ENCODE measurements at regions not wholly inside any gene's neighbourhood (a gene's known extent, or its start where the extent isn't known, plus 50 kb on each side); places are given as distances from the start of the nearest gene placed in this dataset.
A peak's percentile ranks its signal among the peaks of the same experiment; 100 is the strongest.

DNA sequence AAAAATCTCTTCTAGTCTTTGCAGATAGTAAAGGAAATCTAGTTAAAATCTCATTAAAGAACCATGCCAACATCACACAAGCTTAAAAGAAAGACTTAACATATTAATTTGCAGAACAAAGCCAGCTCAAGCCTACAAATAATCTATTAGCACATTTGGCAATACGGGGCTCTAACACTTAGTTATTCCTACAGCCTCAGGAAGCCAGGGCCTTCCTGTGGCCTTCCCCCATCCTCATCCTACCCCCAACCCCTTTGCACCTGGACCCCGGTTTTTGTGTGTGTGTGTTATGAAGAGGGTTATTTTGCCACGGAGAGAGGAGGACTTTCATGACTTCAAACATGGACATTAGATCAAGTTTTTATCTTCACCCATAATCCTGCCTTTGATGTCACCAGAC lies 64.6 kb downstream of the FOXB2 start:
- DNase-seq = no peak

DNA sequence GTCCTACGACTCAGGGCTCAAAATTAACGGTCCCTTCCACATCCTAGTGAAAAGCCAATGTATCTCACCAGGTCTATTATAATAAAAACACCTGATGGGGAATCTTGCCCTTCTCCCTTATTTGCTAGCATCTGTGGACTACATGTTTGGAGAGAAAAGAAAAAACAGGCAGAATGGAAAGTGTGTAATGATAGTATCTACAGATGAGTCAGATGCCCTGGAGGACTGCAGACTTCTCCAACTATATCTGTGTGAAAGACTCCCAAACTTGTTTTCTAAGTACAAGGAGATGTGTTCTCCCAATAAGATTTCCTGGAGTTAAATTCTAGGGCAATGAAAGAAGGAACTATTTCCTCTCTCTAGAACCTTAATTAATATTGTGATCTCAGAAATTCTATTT lies 66.0 kb downstream of the FOXB2 start:
- no peak for DNase-seq

DNA sequence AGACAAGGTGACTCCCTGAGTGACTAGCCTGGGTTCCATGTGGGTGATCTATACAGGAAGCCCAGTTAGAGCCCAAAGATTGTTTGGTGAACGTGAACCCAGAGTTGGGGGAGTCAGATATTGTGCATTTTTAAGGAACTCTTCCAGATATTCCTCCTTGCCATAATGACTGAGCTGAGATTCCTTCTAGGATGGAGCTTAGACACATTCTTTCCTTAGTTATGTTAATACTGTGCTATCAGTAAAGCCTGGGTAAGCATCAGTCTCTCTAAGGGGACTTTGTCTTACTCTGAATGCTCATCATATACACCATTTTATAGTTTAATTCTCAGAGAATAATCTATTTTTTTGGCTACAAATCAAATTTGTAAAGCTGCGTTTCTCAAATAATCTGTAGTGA lies 68.1 kb downstream of the FOXB2 start:
- no peak for DNase-seq

- no peak for DNase-seq
Measured at GRCh38 chr9:77092536-77092935, 73.1 kb downstream of the FOXB2 start.

DNA sequence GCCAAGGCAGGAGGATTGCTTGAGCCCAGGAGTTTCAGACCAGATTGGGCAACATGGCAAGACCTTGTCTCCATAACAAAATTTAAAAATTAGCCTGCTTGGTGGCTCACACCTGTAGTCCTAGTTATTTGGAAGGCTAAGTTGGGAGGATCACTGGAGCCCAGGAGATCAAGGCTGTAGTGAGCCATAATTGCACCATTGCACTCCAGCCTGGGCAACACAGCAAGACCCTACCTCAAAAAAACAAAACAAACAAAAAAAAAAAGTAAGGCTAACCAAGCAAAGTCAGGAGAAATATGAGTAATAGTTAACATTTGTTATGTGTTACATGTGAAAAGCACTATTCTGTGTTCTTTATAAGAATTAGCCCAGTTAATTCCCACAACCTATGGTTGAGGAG lies 74.7 kb downstream of the FOXB2 start:
- DNase-seq = no peak

GRCh38 chr9:77097335-77097734 lies 77.9 kb downstream of the FOXB2 start:
- no peak for DNase-seq

DNA sequence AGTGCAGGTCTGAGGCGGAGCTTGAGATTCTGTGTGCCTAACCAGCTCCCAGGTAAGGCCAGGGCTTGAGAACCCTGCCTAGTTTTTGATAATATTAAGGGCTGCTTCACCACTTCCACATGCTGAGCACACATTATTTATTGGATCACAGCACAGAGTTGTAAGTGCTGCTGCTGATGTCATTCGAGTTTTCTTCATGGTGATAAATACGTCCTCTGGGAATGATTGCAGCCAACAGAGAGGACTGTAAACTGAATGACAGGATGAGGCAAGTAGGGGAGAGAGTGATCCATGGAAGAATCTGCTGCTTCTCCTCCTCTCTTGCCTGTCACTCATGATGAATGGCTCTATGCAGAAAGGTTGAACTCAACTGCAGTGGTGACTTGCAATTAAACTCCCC lies 77.9 kb upstream of the VPS13A start:
- no peak for DNase-seq

DNA sequence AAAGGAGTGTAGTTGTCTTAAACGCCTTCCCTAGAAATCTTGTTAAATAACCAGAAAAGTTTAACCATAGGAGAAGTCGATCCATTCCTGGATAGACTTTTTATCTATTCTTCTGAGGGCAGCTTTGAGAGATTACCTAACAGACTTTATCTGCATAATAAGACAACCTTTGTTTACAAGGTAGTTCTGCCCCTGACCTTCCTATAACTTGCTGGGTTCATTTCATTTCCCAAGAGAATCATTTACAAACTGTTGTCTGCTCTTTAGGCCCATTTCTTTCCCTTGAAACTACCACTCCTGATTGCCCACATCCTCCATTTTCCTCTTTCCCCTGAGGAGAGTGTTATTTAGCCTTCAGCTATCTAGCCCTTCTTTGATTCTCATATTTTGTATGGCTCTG lies 65.9 kb upstream of the VPS13A start:
- DNase-seq = no peak

GRCh38 chr9:77125665-77126064 lies 51.7 kb upstream of the VPS13A start:
- DNase-seq = peak in 1 of 2 experiments; percentile 0

DNA sequence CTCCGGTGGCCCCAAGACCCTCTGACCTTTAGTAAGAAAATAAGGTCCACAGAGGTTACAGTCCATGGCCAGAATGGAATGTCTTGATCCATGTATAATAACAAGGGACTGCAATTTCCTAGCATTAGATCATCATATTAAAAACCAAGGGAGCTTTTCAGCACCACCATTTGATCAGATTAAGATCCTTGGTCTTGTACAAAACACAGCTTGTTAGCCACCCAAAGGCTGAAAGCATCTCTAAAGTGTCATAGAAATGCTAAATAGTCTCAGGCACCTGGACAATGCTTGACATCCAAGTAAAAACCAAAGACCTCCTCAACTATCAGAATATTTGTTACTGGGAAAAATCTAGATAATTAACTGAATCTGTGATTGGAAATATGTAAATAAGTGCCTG lies 50.3 kb upstream of the VPS13A start:
- DNase-seq = no peak
